Stimulated activated CD4-positive, alpha-beta T cell treated with anti-CD3 and anti-CD28 coated beads, Interleukin-15, amount 100 ng/mL, for 24 hours (primary cell): ENCODE measurements at regions not wholly inside any gene's neighbourhood (a gene's known extent, or its start where the extent isn't known, plus 50 kb on each side); places are given as distances from the start of the nearest gene placed in this dataset.

Experiments used
- DNase-seq: peaks from one replicate; pipeline ENCODE4 v3.0.0-alpha.2; 2020

- DNase-seq, result no peak
These were observed 402.8 kb upstream of the NWD2 start for GRCh38 chr4:36841583-36842326.

GRCh38 chr4:36844448-36844847, 400.1 kb upstream of the NWD2 start:
- no peak for DNase-seq

GRCh38 chr4:36852856-36853255, 391.7 kb upstream of the NWD2 start:
- DNase-seq, result no peak

- DNase-seq, result no peak
These were observed 390.0 kb upstream of the NWD2 start for GRCh38 chr4:36854554-36854953.

GRCh38 chr4:36863601-36864000, 380.9 kb upstream of the NWD2 start:
- DNase-seq, result no peak

GRCh38 chr4:36870121-36870520, 374.4 kb upstream of the NWD2 start:
- no peak for DNase-seq

GRCh38 chr4:36872679-36873078, 371.9 kb upstream of the NWD2 start:
- DNase-seq, result no peak

- DNase-seq, result no peak
These were observed 360.4 kb upstream of the NWD2 start for GRCh38 chr4:36884151-36884550.

- no peak for DNase-seq
These were observed 352.6 kb upstream of the NWD2 start for GRCh38 chr4:36891971-36892370.

GRCh38 chr4:36900446-36900987, 344.0 kb upstream of the NWD2 start:
- no peak for DNase-seq

- DNase-seq, result no peak
These were observed 339.7 kb upstream of the NWD2 start for GRCh38 chr4:36904823-36905222.

- no peak for DNase-seq
These were observed 330.4 kb upstream of the NWD2 start for GRCh38 chr4:36914106-36914505.

- DNase-seq, result no peak
These were observed 328.8 kb upstream of the NWD2 start for GRCh38 chr4:36915717-36916116.

- DNase-seq, result no peak
These were observed 327.1 kb upstream of the NWD2 start for GRCh38 chr4:36917413-36917812.

GRCh38 chr4:36919721-36920120, 324.8 kb upstream of the NWD2 start:
- no peak for DNase-seq

- no peak for DNase-seq
These were observed 322.9 kb upstream of the NWD2 start for GRCh38 chr4:36921476-36922216.

- DNase-seq, result no peak
These were observed 313.9 kb upstream of the NWD2 start for GRCh38 chr4:36930562-36931111.

GRCh38 chr4:36944232-36944631, 300.3 kb upstream of the NWD2 start:
- no peak for DNase-seq

GRCh38 chr4:36961420-36961819, 283.1 kb upstream of the NWD2 start:
- DNase-seq, result no peak

- no peak for DNase-seq
These were observed 277.6 kb upstream of the NWD2 start for GRCh38 chr4:36966756-36967460.

- DNase-seq, result no peak
These were observed 265.0 kb upstream of the NWD2 start for GRCh38 chr4:36979533-36979932.

- no peak for DNase-seq
These were observed 254.2 kb upstream of the NWD2 start for GRCh38 chr4:36990128-36990872.

GRCh38 chr4:36997727-36998126, 246.8 kb upstream of the NWD2 start:
- no peak for DNase-seq
